ENCODE measurements at regions not wholly inside any gene's neighbourhood (a gene's known extent, or its start where the extent isn't known, plus 50 kb on each side); places are given as distances from the start of the nearest gene placed in this dataset.

GRCh38 chr3:65033576-65033975 lies 345.8 kb upstream of the ADAMTS9 start:
- no peak overlapping the region for H3K4me3 ChIP-seq (replicated peaks in 1 of 3)
- intact Hi-C loops (cut with DNase I): no loop called here
- no peaks in the 10 kb centered on the region for H3K9me3 ChIP-seq
- no peaks in the 10 kb centered on the region for H3K36me3 ChIP-seq
- no peak overlapping the region for H3K27ac ChIP-seq
- H3K27me3 ChIP-seq: no peaks in the 10 kb centered on the region
- no peaks in the 10 kb centered on the region for H3K4me1 ChIP-seq
- 71 to 98% methylated on average over 2 of the region's 2 CpGs for WGBS, 2 donors
- no peak for DNase-seq
- TF ChIP-seq POLR2A (IDR thresholded peaks at IDR 0.05): no peak
- no peak for TF ChIP-seq CTCF (IDR thresholded peaks at IDR 0.05)

GRCh38 chr3:65030847-65031463 lies 343.2 kb upstream of the ADAMTS9 start:
- 90 to 93% methylated on average over 3 of the region's 3 CpGs for WGBS, 2 donors
- DNase-seq: no peak
- Histone ChIP-seq H3K27me3 (no peaks in the 10 kb centered on the region), H3K4me1 (no peaks in the 10 kb centered on the region), H3K36me3 (no peaks in the 10 kb centered on the region), H3K27ac (no peak overlapping the region), H3K9me3 (no peaks in the 10 kb centered on the region), H3K4me3 (replicated peaks in 1 of 3) (no peak overlapping the region)
- no peak for TF ChIP-seq POLR2A (IDR thresholded peaks at IDR 0.05)
- no peak for TF ChIP-seq CTCF (IDR thresholded peaks at IDR 0.05)
- intact Hi-C loops (cut with DNase I): no loop called here

GRCh38 chr3:65030014-65030627 lies 342.3 kb upstream of the ADAMTS9 start:
- Histone ChIP-seq H3K27me3 (no peaks in the 10 kb centered on the region), H3K27ac (no peak overlapping the region), H3K9me3 (no peaks in the 10 kb centered on the region), H3K4me3 (replicated peaks in 1 of 3) (no peak overlapping the region), H3K36me3 (no peaks in the 10 kb centered on the region), H3K4me1 (no peaks in the 10 kb centered on the region)
- DNase-seq: no peak
- intact Hi-C loops (cut with DNase I): no loop called here
- 91 to 93% methylated on average over 4 of the region's 4 CpGs for WGBS, 2 donors
- TF ChIP-seq POLR2A (IDR thresholded peaks at IDR 0.05) (no peak), CTCF (IDR thresholded peaks at IDR 0.05) (no peak)

- Histone ChIP-seq H3K27me3 (no peaks in the 10 kb centered on the region), H3K4me1 (no peaks in the 10 kb centered on the region), H3K36me3 (no peaks in the 10 kb centered on the region), H3K9me3 (no peaks in the 10 kb centered on the region), H3K27ac (no peak overlapping the region), H3K4me3 (replicated peaks in 1 of 3) (no peak overlapping the region)
- 81 to 88% methylated on average over 2 of the region's 2 CpGs for WGBS, 2 donors
- intact Hi-C loops (cut with DNase I): no loop called here
- TF ChIP-seq POLR2A (IDR thresholded peaks at IDR 0.05) (no peak), CTCF (IDR thresholded peaks at IDR 0.05) (no peak)
- DNase-seq: no peak
These were observed 341.3 kb upstream of the ADAMTS9 start for GRCh38 chr3:65029130-65029529.

GRCh38 chr3:65028024-65028423 lies 340.2 kb upstream of the ADAMTS9 start:
- Histone ChIP-seq H3K36me3 (no peaks in the 10 kb centered on the region), H3K27ac (no peak overlapping the region), H3K9me3 (no peaks in the 10 kb centered on the region), H3K4me1 (no peaks in the 10 kb centered on the region), H3K4me3 (replicated peaks in 1 of 3) (no peak overlapping the region), H3K27me3 (no peaks in the 10 kb centered on the region)
- intact Hi-C loops (cut with DNase I): no loop called here
- 96 to 100% methylated on average over 2 of the region's 2 CpGs for WGBS, 2 donors
- DNase-seq: no peak
- TF ChIP-seq CTCF (IDR thresholded peaks at IDR 0.05): no peak
- TF ChIP-seq POLR2A (IDR thresholded peaks at IDR 0.05): no peak

All from thyroid gland (tissue), 4 donors.